Ectodermal cell (in vitro differentiated cells): ENCODE measurements at regions not wholly inside any gene's neighbourhood (a gene's known extent, or its start where the extent isn't known, plus 50 kb on each side); places are given as distances from the start of the nearest gene placed in this dataset.

Experiments used
- H3K27ac ChIP-seq: 2 replicates; pipeline ENCODE4 v1.7.0; 2013; ENCODE audit warnings: mild to moderate bottlenecking, low read depth, low read length; ENCODE audit not compliant: insufficient read depth, poor library complexity, severe bottlenecking
- H3K27me3 ChIP-seq: 2 replicates; pipeline ENCODE4 v1.7.0; 2013; ENCODE audit warnings: mild to moderate bottlenecking, low read length; ENCODE audit not compliant: insufficient read depth, control insufficient read depth, poor library complexity, severe bottlenecking
- H3K36me3 ChIP-seq: one replicate; pipeline ENCODE4 v1.7.0; 2013; ENCODE audit warnings: low read length; ENCODE audit not compliant: control insufficient read depth, insufficient read depth
- H3K4me1 ChIP-seq: one replicate; pipeline ENCODE4 v1.7.0; 2013; ENCODE audit warnings: low read length; ENCODE audit not compliant: control insufficient read depth, insufficient read depth
- H3K4me3 ChIP-seq: 2 replicates; pipeline ENCODE4 v1.7.0; 2013; ENCODE audit warnings: low read depth, low read length, control low read depth; ENCODE audit not compliant: insufficient read depth
- H3K9me3 ChIP-seq: 2 replicates; pipeline ENCODE4 v1.7.0; 2013; ENCODE audit warnings: mild to moderate bottlenecking, low read length, moderate library complexity; ENCODE audit not compliant: control insufficient read depth
- WGBS, 2 experiments: methylation state at CpG; one replicate each; pipeline ENCODE4 v1.1.7; 2013; ENCODE audit warnings: missing lambda C conversion rate in 2 of 2; 5-methylcytosine and 5-hydroxymethylcytosine counted together

DNA sequence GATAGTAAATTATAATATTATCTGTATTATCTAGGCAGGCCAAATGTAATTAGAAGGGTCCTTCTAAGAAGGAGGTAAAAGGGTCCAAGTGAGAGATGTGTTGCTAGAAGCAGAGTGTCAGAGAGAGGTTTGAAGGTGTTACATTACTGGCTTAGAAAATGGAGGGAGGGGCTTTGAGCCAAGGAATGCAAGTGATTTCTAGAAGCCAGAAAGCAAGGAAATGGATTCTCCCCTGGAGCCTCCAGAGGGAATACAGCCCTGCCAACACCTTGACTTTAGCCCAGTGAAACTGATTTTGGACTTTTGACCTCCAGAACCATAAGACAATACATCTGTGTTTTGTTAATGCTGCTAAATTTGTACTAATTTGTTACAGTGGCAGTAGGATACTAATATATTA, 97.9 kb upstream of the IL6 start:
- no peak overlapping the region for H3K27ac ChIP-seq
- no peaks in the 10 kb centered on the region for H3K36me3 ChIP-seq
- H3K9me3 ChIP-seq: no peaks in the 10 kb centered on the region
- H3K4me3 ChIP-seq: no peak overlapping the region
- H3K27me3 ChIP-seq: no peaks in the 10 kb centered on the region
- peaks cover under 1% of the 10 kb centered on the region for H3K4me1 ChIP-seq

DNA sequence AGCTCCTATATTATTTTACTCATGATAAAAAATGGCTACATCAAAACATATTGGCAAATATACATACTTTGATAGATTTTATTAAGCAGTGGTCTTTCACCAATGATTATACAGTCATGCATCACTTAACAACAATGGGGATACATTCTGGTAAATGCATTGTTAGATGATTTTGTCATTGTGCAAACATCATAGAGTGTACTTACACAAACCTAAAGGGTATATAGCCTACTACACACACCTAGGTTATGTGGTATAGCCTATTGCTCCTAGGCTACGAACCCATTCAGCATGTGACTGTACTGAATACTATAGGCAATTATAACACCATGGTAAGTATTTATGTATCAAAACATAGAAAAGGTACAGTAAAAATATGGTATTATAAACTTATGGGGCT, 98.9 kb upstream of the IL6 start:
- Histone ChIP-seq H3K4me1 (no peaks in the 10 kb centered on the region), H3K9me3 (no peaks in the 10 kb centered on the region), H3K36me3 (no peaks in the 10 kb centered on the region), H3K4me3 (no peak overlapping the region), H3K27me3 (no peaks in the 10 kb centered on the region), H3K27ac (no peak overlapping the region)
- WGBS, 2 experiments: no CpG with 5 or more reads among the region's 1 CpG

DNA sequence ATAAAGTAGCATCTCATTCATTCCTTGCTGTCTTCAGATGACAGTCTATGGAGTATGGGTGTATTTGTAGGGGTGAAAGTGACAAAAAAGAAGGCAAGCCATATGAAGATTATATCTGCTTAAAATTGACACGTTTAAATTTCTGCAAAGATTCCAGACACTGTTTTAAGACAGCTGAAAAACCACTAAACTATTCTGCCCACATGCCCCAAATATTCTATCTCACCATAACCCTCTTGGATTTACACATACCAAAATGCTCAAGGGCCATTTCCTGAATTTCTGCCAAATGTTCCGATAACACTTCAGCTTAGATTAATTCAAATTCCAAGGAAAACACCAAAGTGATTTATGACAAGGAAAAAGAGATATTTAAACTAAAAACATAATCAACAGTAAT, 99.9 kb upstream of the IL6 start:
- 92 to 98% methylated on average over 2 of the region's 2 CpGs for WGBS, 2 experiments
- H3K4me1 ChIP-seq: no peaks in the 10 kb centered on the region
- H3K27me3 ChIP-seq: no peaks in the 10 kb centered on the region
- H3K36me3 ChIP-seq: no peaks in the 10 kb centered on the region
- H3K9me3 ChIP-seq: no peaks in the 10 kb centered on the region
- no peak overlapping the region for H3K27ac ChIP-seq
- no peak overlapping the region for H3K4me3 ChIP-seq

DNA sequence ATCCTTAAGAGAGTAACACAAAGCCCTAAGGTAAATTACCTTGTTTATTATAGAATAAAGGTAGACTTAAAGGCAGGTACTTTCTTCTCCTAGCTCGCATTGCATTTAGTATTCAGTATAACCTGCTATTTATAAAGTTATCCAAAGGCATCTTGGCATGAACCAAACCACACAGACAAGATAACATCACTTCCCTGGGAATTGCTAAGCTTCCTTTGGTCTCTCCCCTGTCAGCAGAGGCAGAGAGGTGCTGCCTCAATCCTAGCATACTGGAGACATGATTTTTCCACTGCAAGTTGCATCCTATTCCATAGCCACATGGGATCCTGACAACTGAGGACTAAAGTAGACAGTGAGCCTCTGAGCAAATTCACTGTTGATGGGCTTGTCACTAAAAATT, 101.7 kb upstream of the IL6 start:
- Histone ChIP-seq H3K4me1 (no peaks in the 10 kb centered on the region), H3K4me3 (no peak overlapping the region), H3K9me3 (no peaks in the 10 kb centered on the region), H3K27me3 (no peaks in the 10 kb centered on the region), H3K36me3 (no peaks in the 10 kb centered on the region), H3K27ac (no peak overlapping the region)
- WGBS, 2 experiments: 86 to 100% methylated on average over 1 of the region's 1 CpG

DNA sequence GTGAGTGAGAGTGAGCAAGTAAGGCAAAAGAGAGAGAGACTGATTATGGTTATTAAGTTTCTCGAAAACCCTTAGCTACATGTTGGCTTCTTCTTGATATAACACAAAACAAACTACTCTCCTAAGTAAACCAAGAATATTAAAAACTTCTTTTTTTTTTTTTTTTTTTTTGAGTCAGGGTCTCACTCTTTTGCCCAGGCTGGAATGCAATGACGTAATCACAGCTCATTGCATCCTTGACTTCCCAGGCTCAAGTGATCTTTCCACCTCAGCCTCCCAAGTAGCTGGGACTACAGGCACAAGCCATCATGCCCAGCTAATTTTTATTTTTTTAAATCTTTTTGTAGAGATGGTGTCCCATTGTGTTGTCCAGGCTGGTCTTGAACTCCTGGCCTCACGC, 102.2 kb upstream of the IL6 start:
- Histone ChIP-seq H3K36me3 (no peaks in the 10 kb centered on the region), H3K27ac (no peak overlapping the region), H3K4me3 (no peak overlapping the region), H3K4me1 (no peaks in the 10 kb centered on the region), H3K9me3 (no peaks in the 10 kb centered on the region), H3K27me3 (no peaks in the 10 kb centered on the region)
- 88 to 90% methylated on average over 2 to 3 of the region's 3 CpGs for WGBS, 2 experiments

DNA sequence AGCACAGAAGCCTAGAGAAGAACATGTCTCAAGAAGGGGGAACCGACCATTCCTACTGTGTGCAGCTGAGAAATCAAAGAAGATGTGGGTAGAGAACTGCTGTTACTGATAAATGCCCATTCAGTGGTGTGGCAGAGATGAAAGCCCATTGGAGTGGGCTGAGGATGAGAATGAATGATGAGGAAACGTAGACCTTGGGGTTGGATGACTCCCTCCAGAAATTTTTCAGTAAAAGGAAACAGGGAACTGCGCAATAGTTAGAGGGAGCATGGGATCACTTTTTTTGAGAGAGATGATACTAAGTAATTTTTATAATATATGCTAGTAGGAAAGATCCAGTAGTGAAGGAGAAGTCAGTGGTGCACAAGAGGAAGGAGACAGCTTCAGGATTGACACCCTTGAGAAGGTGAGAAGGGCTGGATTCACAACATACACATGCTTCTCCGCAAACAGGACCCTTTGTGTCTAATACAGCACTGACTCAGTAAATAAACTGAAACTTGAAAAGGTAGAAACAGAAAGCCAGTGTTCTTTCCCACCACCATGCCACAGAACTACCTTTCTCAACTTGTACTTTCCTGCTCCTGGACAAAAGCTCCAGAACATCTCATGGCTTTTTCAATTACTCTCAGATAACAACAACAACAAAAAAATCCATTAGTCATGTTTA, 104.7 kb upstream of the IL6 start:
- H3K27ac ChIP-seq: no peak overlapping the region
- WGBS, 2 experiments: 94 to 95% methylated on average over 4 of the region's 4 CpGs
- H3K27me3 ChIP-seq: no peaks in the 10 kb centered on the region
- H3K4me1 ChIP-seq: no peaks in the 10 kb centered on the region
- no peak overlapping the region for H3K4me3 ChIP-seq
- H3K9me3 ChIP-seq: no peaks in the 10 kb centered on the region
- no peaks in the 10 kb centered on the region for H3K36me3 ChIP-seq

DNA sequence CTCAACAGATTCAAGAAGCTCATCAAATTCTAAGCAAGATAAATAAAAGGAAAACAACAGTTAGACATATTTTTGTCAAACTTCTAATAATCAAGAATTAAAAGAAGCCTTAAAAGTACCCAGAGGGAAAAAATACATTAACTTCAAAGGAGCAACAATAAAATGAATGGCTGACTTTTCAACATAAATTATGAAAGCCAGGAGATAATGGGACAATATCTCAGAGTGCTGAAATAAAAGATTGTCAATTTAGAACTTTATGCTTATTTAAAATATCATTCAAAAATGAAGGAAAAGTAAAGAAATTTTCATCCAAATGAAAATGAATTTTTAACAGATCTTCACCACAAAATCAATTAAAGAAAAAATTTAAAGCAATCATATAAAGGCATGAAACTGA, 108.5 kb upstream of the IL6 start:
- Histone ChIP-seq H3K4me1 (no peaks in the 10 kb centered on the region), H3K36me3 (no peaks in the 10 kb centered on the region), H3K27ac (no peak overlapping the region), H3K9me3 (no peaks in the 10 kb centered on the region), H3K4me3 (no peak overlapping the region), H3K27me3 (no peaks in the 10 kb centered on the region)

DNA sequence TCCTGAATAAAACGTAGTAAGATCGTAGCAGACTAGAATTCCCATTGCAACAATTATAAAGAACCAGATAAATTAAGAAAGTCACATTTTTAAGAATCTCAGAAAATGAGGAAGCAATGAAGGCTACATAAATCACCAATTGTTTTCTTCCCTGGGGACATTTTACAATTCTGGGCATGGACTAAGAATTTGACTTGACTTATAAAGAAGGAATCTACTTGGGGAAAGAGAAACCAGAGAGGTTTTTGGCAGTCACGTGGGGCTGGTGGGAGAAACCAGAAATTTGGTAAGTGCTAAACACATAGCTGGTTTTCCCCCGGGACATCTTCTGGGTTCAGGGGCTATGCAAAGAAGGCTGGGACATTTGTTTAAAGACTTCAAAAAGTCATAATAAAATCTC, 109.8 kb upstream of the IL6 start:
- H3K4me3 ChIP-seq: no peak overlapping the region
- H3K27ac ChIP-seq: no peak overlapping the region
- no peaks in the 10 kb centered on the region for H3K36me3 ChIP-seq
- no peaks in the 10 kb centered on the region for H3K4me1 ChIP-seq
- WGBS, 2 experiments: 94 to 96% methylated on average over 4 of the region's 4 CpGs
- no peaks in the 10 kb centered on the region for H3K9me3 ChIP-seq
- H3K27me3 ChIP-seq: no peaks in the 10 kb centered on the region

DNA sequence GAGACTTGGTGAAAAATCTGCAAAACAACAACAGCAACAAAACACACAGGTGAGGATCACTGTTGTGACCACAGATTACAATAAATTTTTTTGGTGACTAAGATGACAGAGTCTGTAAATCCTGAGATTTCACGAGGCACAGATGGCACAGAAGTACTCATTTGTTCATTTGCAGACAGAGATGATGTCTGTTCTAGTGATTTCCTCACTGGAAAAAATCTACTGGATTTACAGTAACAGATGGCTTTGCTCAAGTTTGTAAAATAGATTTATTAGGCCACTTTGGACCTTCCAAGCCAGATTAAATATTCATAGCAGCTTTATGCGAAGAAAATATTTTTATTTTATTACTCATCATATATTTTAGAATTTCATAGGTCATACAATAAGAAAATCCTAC, 113.5 kb upstream of the IL6 start:
- Histone ChIP-seq H3K27me3 (no peaks in the 10 kb centered on the region), H3K9me3 (no peaks in the 10 kb centered on the region), H3K4me3 (no peak overlapping the region), H3K4me1 (no peaks in the 10 kb centered on the region), H3K27ac (no peak overlapping the region), H3K36me3 (no peaks in the 10 kb centered on the region)
- 93 to 100% methylated on average over 1 of the region's 2 CpGs for WGBS, 2 experiments

DNA sequence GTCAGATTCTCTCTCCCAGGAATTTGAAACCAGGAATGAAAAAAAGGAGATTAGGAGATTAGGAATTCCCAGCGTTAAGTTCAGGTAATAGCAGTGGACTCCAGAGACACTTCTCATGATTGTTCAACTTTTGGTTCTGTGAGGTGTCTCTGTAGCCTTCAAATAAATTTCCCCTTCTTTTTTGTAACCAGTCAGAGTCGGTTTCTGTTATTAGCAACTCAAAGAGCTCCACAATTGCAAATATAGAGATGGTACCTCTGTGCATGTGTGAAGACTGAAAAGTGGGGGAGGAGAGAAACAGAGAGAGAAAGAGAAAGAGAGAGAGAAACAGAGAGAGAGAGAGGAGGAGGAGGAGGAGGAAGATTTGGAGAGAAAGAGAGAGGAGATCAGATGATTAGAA, 112.8 kb upstream of the STEAP1B start:
- no peaks in the 10 kb centered on the region for H3K9me3 ChIP-seq
- no peaks in the 10 kb centered on the region for H3K36me3 ChIP-seq
- 58 to 65% methylated on average over 2 of the region's 2 CpGs for WGBS, 2 experiments
- no peaks in the 10 kb centered on the region for H3K27me3 ChIP-seq
- H3K27ac ChIP-seq: no peak overlapping the region
- no peak overlapping the region for H3K4me3 ChIP-seq
- no peaks in the 10 kb centered on the region for H3K4me1 ChIP-seq

DNA sequence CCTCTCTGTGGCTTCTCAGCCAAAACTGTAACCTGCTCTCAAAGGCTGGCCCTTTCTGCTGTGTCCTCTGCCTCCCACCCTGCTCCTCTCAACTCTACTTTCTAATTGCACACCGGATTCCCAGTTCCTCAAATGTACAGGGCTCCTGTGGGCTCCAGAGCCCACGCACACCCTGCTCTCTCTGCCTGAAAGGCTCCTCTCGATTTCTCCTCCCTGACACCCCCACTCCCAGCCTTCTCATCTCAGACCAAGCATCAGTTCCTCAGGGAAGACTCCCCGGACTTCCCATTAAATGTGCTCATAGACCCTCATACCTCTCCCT, 111.7 kb upstream of the STEAP1B start:
- Histone ChIP-seq H3K27me3 (no peaks in the 10 kb centered on the region), H3K36me3 (no peaks in the 10 kb centered on the region), H3K4me3 (no peak overlapping the region), H3K4me1 (no peaks in the 10 kb centered on the region), H3K9me3 (no peaks in the 10 kb centered on the region), H3K27ac (no peak overlapping the region)
- 92 to 94% methylated on average over 4 of the region's 4 CpGs for WGBS, 2 experiments
